ENCODE measurements at regions not wholly inside any gene's neighbourhood (a gene's known extent, or its start where the extent isn't known, plus 50 kb on each side); places are given as distances from the start of the nearest gene placed in this dataset.
"Not testable (repeated sequence)": the region's sequence is repeated elsewhere in the genome, so short reads cannot be mapped to it uniquely, and the experiment has no call there.

DNA sequence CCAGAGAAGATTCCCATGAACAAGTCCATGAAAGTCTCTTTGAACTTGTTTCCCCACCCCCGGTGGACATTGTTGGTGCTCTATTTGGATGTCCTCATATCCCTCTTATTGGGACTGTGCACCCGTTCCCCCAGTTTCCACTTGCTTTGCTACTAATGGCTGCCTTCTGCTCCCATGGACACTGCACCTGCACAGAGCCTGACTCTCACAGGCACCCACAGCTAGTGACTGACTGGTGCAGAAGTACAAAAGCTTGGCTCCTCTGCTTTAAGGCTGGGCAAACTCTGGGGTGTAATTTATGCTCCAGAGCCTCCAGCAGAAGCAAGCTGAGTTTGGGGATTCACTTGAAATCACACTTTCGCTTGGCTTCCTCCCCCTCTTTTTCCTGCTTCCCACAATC lies 239.9 kb upstream of the BTBD3 start:
- no peak for DNase-seq (ENCODE audit: low spot score)

DNA sequence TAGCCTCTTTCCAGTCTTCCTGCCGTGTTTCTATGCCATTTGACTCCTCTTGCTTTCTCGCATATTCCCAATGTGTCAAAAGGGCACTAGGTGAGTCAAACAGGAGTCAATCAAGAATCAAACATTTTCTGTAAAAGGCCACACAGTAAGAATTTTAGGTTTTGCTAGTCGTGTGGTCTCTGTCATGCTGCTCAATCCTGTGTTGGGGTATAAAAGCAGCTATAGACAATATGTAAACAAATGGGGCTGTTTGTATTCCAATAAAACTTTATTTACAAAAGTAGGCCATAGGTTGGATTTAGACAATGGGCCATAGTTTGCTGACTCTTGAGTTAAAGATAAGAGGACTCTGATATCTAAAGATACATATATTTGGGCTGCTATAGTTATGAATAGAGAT lies 235.4 kb upstream of the BTBD3 start:
- no peak for DNase-seq (ENCODE audit: low spot score)

DNA sequence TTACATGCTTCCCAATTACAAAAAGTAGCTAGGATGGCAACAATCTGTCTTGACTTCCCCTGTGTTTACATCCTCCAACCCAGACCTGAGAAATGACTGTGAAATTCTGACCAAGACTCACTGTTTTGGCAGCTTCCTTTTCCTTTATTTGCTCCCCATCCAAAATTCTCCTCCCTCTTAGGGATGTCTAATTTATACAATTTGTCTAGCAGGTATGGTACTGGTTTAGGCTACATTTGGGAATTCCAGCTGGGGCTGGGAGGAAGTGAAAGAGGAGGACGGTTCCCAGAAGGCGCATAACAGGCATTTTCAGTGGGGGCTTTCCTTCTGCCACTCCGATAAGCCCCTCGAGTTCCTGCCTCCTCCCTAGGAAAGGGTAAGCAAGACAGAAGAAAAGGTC lies 231.5 kb upstream of the BTBD3 start:
- DNase-seq (ENCODE audit: low spot score): no peak

DNA sequence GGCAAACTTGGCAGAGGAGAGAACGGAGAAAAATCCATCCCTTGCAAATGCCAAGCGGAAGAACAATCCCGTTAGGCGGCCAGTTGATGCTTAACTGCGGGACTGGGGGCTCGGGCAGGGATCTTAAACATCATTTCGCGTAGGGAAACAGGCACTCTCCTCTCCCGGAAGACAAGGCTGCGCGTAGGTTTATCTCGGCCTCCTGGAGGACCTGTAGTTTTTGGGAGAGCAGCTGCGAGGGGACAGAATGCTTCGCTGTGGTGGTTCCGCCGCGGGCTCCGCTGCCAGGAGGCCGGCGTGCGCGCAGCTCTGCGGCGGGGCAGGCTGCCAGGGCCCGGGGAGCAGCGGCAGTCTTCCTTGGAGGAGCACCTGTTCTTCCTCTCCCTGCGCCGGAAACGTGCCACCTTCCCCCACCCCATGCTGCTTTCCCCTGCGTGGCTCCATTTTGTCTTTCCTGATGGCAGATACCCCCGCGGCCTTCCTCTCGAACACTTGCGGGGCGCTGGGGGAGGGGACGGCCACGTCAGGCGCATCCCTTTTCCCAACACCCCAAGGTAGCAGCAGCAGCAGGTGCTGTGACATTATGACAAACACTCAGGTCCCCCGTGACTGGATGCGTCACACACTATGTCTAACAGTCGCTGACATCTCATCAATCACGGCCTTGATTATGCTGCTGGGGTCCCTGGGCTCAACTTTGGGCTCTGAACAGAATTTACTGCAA lies 230.7 kb upstream of the BTBD3 start:
- DNase-seq (ENCODE audit: low spot score): no peak

DNA sequence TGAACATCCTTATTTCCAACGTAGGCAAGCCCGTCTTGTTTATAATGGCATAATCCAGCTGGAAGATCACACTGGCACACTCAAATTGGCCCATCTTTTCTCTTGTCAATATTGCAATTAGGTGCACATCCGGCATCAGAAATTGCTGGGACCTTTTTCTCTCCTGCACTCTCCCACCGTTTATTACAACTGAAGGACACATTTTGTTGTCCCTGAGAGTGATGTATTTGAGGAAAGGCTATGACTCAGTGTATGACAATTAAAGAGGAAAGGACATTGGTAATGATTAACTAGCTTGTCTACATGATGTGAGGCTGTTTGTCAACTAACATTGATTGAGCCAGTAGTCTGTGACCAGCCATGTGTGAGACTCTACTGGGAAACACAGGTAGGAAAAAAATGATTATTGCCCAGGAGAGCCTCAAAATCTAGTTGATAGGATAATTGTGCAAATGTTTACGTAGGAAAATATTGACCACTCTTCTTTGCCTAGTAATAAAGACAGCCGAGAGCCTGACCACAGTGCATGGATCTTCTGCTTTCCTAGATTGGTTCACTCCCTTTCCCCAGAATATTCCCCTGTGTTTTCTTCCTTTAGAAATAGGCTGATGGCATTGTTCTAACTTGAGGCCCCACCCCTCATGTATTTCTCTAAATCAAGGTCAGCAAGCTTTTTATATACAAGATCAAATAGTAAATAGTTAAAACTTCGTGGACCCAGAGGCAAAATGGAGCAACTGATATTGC lies 230.0 kb upstream of the BTBD3 start:
- no peak for DNase-seq (ENCODE audit: low spot score)

DNA sequence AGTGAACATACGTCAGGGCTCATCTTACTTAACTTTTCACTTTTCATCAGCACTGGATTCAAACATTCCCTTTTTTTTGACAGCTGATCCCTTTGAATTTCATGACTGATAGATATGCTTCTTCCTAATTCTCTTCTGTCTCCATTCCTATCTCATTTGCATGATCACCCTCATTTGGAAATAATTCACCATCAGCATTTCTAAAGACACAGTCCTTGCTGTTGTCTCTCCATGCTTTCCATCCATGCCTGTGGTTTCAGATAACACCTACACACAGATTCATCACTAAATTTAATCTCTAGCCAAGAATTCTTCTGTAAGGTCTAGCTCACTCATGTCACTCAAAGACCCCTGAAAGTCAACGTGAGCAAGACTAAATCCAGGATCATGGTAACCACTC lies 228.4 kb upstream of the BTBD3 start:
- no peak for DNase-seq (ENCODE audit: low spot score)

DNA sequence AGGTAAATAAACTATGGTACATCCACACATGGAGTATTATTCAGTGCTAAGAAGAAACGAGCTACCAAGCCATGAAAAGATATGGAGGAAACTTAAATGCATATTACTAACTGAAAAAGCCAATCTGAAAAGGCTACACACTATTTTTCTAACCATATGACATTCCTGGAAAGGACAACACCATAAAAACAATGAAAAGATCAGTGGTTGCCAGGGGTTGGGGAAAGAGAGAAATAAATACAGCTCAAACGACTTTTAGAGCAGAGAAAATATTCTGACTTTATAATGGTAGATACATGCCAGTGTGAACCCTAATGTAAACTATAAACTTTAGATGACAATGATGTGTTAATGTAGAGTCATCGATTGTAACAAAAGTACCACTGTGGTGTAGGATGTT lies 225.9 kb upstream of the BTBD3 start:
- no peak for DNase-seq (ENCODE audit: low spot score)

DNA sequence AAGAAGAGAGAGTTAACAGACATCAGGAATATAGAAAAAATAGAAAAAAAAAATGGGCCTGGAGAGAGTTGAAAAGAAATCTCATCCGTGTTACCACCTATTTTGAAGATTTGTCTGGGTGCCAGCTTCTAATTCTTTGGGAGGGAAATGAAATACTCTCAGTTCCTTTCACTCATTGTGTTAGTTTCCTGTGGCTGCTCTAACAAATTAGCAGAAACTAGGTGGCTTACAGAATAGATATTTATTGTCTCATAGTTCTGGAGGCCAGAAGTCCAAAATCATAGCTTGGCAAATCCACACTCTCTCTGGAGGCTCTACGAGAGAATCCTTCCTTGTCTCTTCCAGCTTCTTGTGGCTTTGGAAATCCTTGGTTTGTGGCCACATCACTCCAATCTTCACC lies 225.1 kb upstream of the BTBD3 start:
- DNase-seq (ENCODE audit: low spot score): no peak

- DNase-seq (ENCODE audit: low spot score): no peak
Measured at GRCh38 chr20:11694467-11694866, 223.2 kb upstream of the BTBD3 start.

- no peak for DNase-seq (ENCODE audit: low spot score)
Measured at GRCh38 chr20:11697055-11697454, 220.6 kb upstream of the BTBD3 start.

GRCh38 chr20:11697646-11698045 lies 220.0 kb upstream of the BTBD3 start:
- no peak for DNase-seq (ENCODE audit: low spot score)

DNA sequence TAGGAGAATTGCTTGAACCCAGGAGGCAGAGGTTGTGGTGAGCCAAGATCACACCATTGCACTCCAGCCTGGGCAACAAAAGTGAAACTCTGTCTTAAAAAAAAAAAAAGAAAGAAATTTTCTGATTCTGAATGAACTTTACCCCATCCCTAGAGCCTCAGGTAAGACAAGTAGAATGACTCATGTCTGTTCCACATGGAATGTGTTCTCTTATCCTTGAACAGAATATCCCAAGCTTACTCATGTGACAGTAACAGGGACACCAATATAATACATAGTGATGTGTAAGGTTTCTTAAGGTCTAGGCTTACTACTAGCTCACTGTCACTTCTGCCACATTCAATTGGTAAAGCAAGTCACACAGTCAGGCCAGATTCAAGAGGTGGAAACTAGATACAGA lies 219.6 kb upstream of the BTBD3 start:
- no peak for DNase-seq (ENCODE audit: low spot score)

GRCh38 chr20:11700831-11701230 lies 216.9 kb upstream of the BTBD3 start:
- no peak for DNase-seq (ENCODE audit: low spot score)

DNA sequence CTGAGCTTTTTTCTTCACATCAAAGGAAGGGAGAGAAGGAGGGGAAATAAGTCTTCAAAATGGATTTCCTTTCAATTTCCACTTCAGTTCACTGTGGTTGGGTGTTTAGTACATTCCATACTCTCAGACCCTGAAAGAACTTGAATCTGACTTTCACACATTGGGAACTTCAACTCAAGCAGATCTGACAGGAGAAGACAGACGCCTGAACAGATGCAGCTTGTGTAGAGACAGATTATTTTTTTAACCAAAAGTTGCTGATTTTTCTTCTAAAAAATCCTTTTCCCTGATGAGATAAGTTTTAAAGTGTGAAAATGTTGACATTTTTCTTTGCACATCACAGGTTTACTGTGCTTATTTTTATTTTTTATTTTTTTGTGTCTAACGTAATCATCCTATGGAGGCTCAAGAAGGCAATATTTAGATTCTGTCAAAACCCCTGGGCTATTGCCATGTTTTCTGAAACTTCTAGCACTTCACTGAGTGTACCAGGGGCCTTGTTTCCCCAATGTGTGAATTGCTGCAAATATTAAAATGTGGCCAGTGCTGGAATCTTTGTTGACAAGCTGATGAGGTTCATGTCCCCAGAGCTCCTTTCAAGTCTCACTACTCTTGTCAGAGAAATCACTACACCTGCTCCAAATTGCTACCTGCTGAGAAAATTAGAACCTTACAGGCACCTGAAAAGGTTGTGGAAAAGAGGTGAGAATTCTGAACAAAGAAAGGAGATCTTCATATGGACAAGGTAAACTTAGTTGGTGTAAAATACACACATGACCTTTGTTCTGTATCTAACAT lies 214.8 kb upstream of the BTBD3 start:
- no peak for DNase-seq (ENCODE audit: low spot score)

GRCh38 chr20:11705512-11705911 lies 212.2 kb upstream of the BTBD3 start:
- DNase-seq (ENCODE audit: low spot score): no peak

DNA sequence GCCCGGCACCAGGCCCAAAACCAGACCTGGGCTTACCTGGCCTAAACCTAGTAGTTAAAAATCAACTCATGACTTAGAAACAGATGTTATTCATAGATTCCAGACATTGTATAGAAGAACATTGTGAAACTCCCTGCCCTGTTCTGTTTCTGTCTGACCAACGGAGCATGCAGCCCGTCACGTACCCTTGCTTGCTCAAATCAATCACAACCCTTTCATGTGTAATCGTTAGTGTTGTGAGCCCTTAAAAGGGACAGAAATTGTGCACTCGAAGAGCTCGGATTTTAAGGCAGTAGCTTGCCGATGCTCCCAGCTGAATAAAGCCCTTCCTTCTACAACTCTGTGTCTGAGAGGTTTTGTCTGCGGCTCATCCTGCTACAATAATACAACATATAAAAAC lies 209.5 kb upstream of the BTBD3 start:
- not testable (repeated sequence) for DNase-seq (ENCODE audit: low spot score)

DNA sequence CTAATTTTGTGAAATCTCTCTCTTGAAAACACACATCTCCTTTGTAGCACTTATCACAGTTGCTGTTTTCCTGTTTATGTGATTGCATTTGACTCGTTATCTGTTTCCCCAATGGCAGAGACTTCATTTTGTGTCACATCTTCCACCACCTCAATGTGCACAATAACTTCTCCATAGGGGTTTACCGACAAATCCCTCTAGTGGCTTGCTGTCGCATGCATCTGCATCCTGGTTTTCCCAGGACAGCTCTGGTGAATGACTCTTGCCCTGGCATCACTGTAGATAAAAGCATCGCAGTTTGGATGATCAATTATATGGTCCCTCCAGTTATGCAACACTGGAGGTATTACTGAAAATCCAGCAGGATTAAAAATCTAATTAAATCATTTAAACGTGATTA lies 206.5 kb upstream of the BTBD3 start:
- no peak for DNase-seq (ENCODE audit: low spot score)

DNA sequence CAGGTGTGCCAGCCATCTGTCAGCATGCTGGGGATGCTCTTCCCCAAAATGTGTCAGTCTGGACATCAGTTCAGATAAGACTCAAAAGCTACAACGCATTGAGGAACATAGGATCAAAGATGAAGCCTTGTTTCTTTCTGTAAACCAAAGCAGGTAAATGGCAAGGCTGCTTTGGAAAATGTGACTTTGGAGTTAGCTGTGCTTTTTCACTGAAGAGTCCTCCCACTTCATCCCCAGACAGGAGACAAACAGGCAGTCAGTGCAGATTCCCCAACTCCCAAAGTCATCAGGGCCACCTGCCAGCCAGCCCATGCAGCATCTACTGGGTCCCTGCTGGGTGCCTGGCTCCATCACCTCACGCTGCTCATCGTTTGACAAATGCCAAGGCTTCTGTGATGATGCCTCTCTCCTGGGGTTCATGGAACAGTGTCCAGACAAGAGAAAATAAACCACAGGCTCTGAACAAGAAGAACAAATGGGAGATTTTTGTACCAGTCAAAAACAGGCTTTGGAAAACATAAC lies 205.0 kb upstream of the BTBD3 start:
- no peak for DNase-seq (ENCODE audit: low spot score)

- DNase-seq (ENCODE audit: low spot score): no peak
Measured at GRCh38 chr20:11714886-11715285, 202.8 kb upstream of the BTBD3 start.

GRCh38 chr20:11716239-11716944 lies 201.3 kb upstream of the BTBD3 start:
- peak; percentile 95 for DNase-seq (ENCODE audit: low spot score)

GRCh38 chr20:11716945-11717248 lies 200.8 kb upstream of the BTBD3 start:
- DNase-seq (ENCODE audit: low spot score): no peak

DNA sequence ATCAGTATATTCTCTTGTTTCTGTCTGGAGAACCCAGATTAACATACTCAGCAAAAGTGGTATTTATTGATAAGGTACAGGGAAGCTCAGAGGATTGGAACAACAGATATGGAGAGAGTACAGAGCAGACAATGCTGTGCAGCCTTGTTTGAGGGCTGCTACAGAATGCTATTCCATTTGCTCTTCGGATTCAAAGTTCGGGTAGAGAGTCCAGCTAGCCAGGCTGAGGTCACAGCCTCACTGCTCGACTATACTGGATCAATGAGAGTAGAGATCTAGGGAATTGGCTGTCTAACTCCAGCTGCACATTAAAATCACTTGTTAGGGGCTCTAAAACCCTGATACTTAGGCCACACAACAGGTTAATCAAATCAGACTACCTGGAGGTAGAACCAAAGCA lies 200.1 kb upstream of the BTBD3 start:
- no peak for DNase-seq (ENCODE audit: low spot score)
